ENCODE measurements at regions not wholly inside any gene's neighbourhood (a gene's known extent, or its start where the extent isn't known, plus 50 kb on each side); places are given as distances from the start of the nearest gene placed in this dataset.
A peak's percentile ranks its signal among the peaks of the same experiment; 100 is the strongest.

DNA sequence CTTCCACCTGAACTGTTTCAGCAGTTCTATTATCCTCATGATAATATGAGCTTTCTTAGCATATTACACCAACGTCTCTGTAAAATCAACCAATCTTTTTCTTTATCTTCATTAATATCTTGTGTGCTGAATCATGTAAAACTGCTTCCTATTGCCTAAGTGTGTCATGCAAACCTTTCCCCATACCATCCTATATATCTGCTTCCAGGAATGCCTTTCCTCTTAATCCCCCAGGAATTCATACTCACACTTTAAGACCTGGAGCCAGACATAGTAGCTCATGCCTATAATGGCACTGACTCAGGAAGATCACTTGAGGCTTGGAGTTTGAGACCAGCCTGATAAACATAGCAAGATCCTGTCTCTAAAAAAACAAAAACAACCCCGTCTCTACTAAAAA lies 183.9 kb downstream of the NRIP1 start:
- peaks cover 2% of the 10 kb centered on the region for H3K9me3 Mint-ChIP-seq (ENCODE audit: unreplicated experiment)
- H3K4me3 Mint-ChIP-seq (ENCODE audit: unreplicated experiment), result no peak overlapping the region
- peaks cover under 1% of the 10 kb centered on the region for H3K27me3 Mint-ChIP-seq (ENCODE audit: low read depth, unreplicated experiment)
- Histone ChIP-seq H2AFZ (ENCODE audit: low read depth, low read length) (no peak overlapping the region), H3K27me3 (ENCODE audit: insufficient read depth, low read length) (no peaks in the 10 kb centered on the region), H3K9ac (ENCODE audit: low read length) (no peak overlapping the region), H3K36me3 (ENCODE audit: insufficient read depth, low read length) (no peaks in the 10 kb centered on the region), H4K20me1 (ENCODE audit: insufficient read depth, low read length) (no peaks in the 10 kb centered on the region), H3K9me3 (ENCODE audit: insufficient read depth, low read depth, low read length) (no peaks in the 10 kb centered on the region), H3K4me3 (ENCODE audit: insufficient read depth, low read depth, low read length) (no peak overlapping the region), H3K4me2 (ENCODE audit: low read length) (peak overlapping the region; percentile 11), H3K4me1 (ENCODE audit: insufficient read depth, low read length) (peaks cover 24% of the 10 kb centered on the region), H3K27ac (ENCODE audit: low read depth, low read length) (no peak overlapping the region), H3K79me2 (ENCODE audit: insufficient read depth, low read length) (no peaks in the 10 kb centered on the region)
- FAIRE-seq (no peak), DNase-seq (ENCODE audit: low read depth) (peak; percentile 80)
- H3K36me3 Mint-ChIP-seq (ENCODE audit: low read depth, unreplicated experiment), result no peaks in the 10 kb centered on the region
- TF ChIP-seq, protein P1, sequence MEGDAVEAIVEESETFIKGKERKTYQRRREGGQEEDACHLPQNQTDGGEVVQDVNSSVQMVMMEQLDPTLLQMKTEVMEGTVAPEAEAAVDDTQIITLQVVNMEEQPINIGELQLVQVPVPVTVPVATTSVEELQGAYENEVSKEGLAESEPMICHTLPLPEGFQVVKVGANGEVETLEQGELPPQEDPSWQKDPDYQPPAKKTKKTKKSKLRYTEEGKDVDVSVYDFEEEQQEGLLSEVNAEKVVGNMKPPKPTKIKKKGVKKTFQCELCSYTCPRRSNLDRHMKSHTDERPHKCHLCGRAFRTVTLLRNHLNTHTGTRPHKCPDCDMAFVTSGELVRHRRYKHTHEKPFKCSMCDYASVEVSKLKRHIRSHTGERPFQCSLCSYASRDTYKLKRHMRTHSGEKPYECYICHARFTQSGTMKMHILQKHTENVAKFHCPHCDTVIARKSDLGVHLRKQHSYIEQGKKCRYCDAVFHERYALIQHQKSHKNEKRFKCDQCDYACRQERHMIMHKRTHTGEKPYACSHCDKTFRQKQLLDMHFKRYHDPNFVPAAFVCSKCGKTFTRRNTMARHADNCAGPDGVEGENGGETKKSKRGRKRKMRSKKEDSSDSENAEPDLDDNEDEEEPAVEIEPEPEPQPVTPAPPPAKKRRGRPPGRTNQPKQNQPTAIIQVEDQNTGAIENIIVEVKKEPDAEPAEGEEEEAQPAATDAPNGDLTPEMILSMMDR (IDR thresholded peaks at IDR 0.05; ENCODE audit: insufficient read depth, low read depth, low read length), result no peak
- no peak for TF ChIP-seq EZH2 (IDR thresholded peaks at IDR 0.05; ENCODE audit: insufficient read depth, low read length)
- peaks cover 18% of the 10 kb centered on the region for H3K4me1 Mint-ChIP-seq (ENCODE audit: low read depth, unreplicated experiment)
- H3K27ac Mint-ChIP-seq (ENCODE audit: unreplicated experiment), result no peak overlapping the region

- peaks cover 22% of the 10 kb centered on the region for H3K4me1 Mint-ChIP-seq (ENCODE audit: low read depth, unreplicated experiment)
- DNase-seq (ENCODE audit: low read depth) (no peak), FAIRE-seq (no peak)
- Histone ChIP-seq H3K4me3 (ENCODE audit: insufficient read depth, low read depth, low read length) (no peak overlapping the region), H3K9me3 (ENCODE audit: insufficient read depth, low read depth, low read length) (no peaks in the 10 kb centered on the region), H3K27ac (ENCODE audit: low read depth, low read length) (no peak overlapping the region), H3K27me3 (ENCODE audit: insufficient read depth, low read length) (no peaks in the 10 kb centered on the region), H3K4me1 (ENCODE audit: insufficient read depth, low read length) (peaks cover 28% of the 10 kb centered on the region), H4K20me1 (ENCODE audit: insufficient read depth, low read length) (no peaks in the 10 kb centered on the region), H2AFZ (ENCODE audit: low read depth, low read length) (no peak overlapping the region), H3K79me2 (ENCODE audit: insufficient read depth, low read length) (no peaks in the 10 kb centered on the region), H3K9ac (ENCODE audit: low read length) (no peak overlapping the region), H3K4me2 (ENCODE audit: low read length) (no peak overlapping the region), H3K36me3 (ENCODE audit: insufficient read depth, low read length) (no peaks in the 10 kb centered on the region)
- H3K9me3 Mint-ChIP-seq (ENCODE audit: unreplicated experiment), result no peaks in the 10 kb centered on the region
- TF ChIP-seq, protein P1 (IDR thresholded peaks at IDR 0.05; ENCODE audit: insufficient read depth, low read depth, low read length), result no peak
- no peak for TF ChIP-seq EZH2 (IDR thresholded peaks at IDR 0.05; ENCODE audit: insufficient read depth, low read length)
- H3K36me3 Mint-ChIP-seq (ENCODE audit: low read depth, unreplicated experiment), result no peaks in the 10 kb centered on the region
- peaks cover 2% of the 10 kb centered on the region for H3K27me3 Mint-ChIP-seq (ENCODE audit: low read depth, unreplicated experiment)
- H3K27ac Mint-ChIP-seq (ENCODE audit: unreplicated experiment), result no peak overlapping the region
- peak overlapping the region; percentile 66 for H3K4me3 Mint-ChIP-seq (ENCODE audit: unreplicated experiment)
These were observed 185.3 kb downstream of the NRIP1 start for GRCh38 chr21:14879458-14879857.

DNA sequence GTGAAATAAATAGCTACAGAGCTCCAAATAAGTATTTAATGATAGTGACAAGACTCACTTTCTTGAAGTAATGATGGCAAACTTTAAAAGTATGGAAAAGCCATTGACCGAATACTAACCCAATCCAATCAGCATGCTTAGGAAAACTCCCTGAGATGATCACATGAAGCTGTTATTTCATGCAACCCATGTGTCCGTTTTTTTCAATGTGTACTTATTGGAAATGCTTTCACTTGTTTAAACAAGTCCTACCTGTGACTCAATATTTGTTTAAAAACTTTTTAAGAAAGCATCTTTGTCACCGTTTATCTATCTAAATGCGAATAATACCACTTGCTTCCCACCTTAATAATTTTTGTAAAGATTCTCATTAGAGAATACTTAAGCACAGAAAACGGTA lies 185.8 kb downstream of the NRIP1 start:
- H3K4me3 Mint-ChIP-seq (ENCODE audit: unreplicated experiment), result no peak overlapping the region
- FAIRE-seq, result no peak

More for the DNA sequence above, 185.8 kb downstream of the NRIP1 start:
- no peak overlapping the region for H3K4me3 ChIP-seq (ENCODE audit: insufficient read depth, low read depth, low read length)
- H3K27me3 ChIP-seq (ENCODE audit: insufficient read depth, low read length), result no peaks in the 10 kb centered on the region
- no peaks in the 10 kb centered on the region for H3K36me3 Mint-ChIP-seq (ENCODE audit: low read depth, unreplicated experiment)
- H3K9ac ChIP-seq (ENCODE audit: low read length), result no peak overlapping the region
- H3K9me3 ChIP-seq (ENCODE audit: insufficient read depth, low read depth, low read length), result no peaks in the 10 kb centered on the region
- no peaks in the 10 kb centered on the region for H3K36me3 ChIP-seq (ENCODE audit: insufficient read depth, low read length)
- H2AFZ ChIP-seq (ENCODE audit: low read depth, low read length), result no peak overlapping the region
- H3K9me3 Mint-ChIP-seq (ENCODE audit: unreplicated experiment), result no peaks in the 10 kb centered on the region
- no peak overlapping the region for H3K4me2 ChIP-seq (ENCODE audit: low read length)
- H3K27ac ChIP-seq (ENCODE audit: low read depth, low read length), result no peak overlapping the region
- H4K20me1 ChIP-seq (ENCODE audit: insufficient read depth, low read length), result no peaks in the 10 kb centered on the region
- H3K27me3 Mint-ChIP-seq (ENCODE audit: low read depth, unreplicated experiment), result peaks cover 2% of the 10 kb centered on the region
- H3K79me2 ChIP-seq (ENCODE audit: insufficient read depth, low read length), result no peaks in the 10 kb centered on the region
- peaks cover 22% of the 10 kb centered on the region for H3K4me1 Mint-ChIP-seq (ENCODE audit: low read depth, unreplicated experiment)
- peaks cover 28% of the 10 kb centered on the region for H3K4me1 ChIP-seq (ENCODE audit: insufficient read depth, low read length)
- H3K27ac Mint-ChIP-seq (ENCODE audit: unreplicated experiment), result no peak overlapping the region
- DNase-seq (ENCODE audit: low read depth), result no peak
- TF ChIP-seq EZH2 (IDR thresholded peaks at IDR 0.05; ENCODE audit: insufficient read depth, low read length), result no peak
- TF ChIP-seq, protein P1 (IDR thresholded peaks at IDR 0.05; ENCODE audit: insufficient read depth, low read depth, low read length), result no peak

Measured in astrocyte (in vitro differentiated cells and primary cell).